ENCODE measurements at regions not wholly inside any gene's neighbourhood (a gene's known extent, or its start where the extent isn't known, plus 50 kb on each side); places are given as distances from the start of the nearest gene placed in this dataset.

DNA sequence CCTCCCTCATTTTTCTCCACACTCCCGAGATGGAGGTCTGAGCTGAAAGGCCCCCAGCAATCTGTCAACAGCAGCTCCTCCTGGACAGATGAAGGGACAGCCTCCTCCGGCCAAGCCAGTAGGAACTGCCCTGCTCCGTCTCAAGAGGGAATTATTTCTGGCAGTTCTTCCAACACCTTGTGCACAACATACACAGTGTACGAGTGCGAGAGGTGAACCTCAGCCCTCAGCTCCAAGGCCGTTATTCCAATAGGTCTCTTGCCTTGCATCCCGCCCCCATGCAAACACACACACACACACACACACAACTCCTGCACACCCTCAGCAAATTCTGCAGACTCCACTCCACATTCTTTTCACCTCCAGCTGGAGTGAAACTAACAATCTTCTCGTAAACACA, 181.7 kb upstream of the FAR2 start:
- no peak overlapping the region for H3K9ac ChIP-seq (ENCODE audit: low read length)
- no peaks in the 10 kb centered on the region for H3K79me2 ChIP-seq (ENCODE audit: insufficient read depth, low read length)
- H3K27me3 ChIP-seq (ENCODE audit: insufficient read depth, low read length): no peaks in the 10 kb centered on the region
- no peaks in the 10 kb centered on the region for H3F3A ChIP-seq (ENCODE audit: insufficient read depth, low read length)
- no peaks in the 10 kb centered on the region for H3K36me3 ChIP-seq (ENCODE audit: insufficient read depth, low read length)
- no peaks in the 10 kb centered on the region for H3K9me3 ChIP-seq (ENCODE audit: low read length)
- H3K4me3 ChIP-seq (ENCODE audit: low read depth, low read length, poor library complexity, severe bottlenecking): no peak overlapping the region
- H3K4me1 ChIP-seq (ENCODE audit: insufficient read depth, low read length, severe bottlenecking): no peaks in the 10 kb centered on the region
- no peaks in the 10 kb centered on the region for H3K9me2 ChIP-seq (ENCODE audit: low read depth, low read length)
- TF ChIP-seq, protein P1, sequence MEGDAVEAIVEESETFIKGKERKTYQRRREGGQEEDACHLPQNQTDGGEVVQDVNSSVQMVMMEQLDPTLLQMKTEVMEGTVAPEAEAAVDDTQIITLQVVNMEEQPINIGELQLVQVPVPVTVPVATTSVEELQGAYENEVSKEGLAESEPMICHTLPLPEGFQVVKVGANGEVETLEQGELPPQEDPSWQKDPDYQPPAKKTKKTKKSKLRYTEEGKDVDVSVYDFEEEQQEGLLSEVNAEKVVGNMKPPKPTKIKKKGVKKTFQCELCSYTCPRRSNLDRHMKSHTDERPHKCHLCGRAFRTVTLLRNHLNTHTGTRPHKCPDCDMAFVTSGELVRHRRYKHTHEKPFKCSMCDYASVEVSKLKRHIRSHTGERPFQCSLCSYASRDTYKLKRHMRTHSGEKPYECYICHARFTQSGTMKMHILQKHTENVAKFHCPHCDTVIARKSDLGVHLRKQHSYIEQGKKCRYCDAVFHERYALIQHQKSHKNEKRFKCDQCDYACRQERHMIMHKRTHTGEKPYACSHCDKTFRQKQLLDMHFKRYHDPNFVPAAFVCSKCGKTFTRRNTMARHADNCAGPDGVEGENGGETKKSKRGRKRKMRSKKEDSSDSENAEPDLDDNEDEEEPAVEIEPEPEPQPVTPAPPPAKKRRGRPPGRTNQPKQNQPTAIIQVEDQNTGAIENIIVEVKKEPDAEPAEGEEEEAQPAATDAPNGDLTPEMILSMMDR (IDR thresholded peaks at IDR 0.05; ENCODE audit: low read length): no peak
- no peak for TF ChIP-seq EZH2 (IDR thresholded peaks at IDR 0.05; ENCODE audit: borderline replicate concordance, low read length)
- no peaks in the 10 kb centered on the region for H4K20me1 ChIP-seq (ENCODE audit: insufficient read depth, low read length)
- no peak overlapping the region for H2AFZ ChIP-seq (ENCODE audit: low read length)
- no peak overlapping the region for H3K4me2 ChIP-seq (ENCODE audit: low read length)
- H3K27ac ChIP-seq (ENCODE audit: low read depth, low read length, poor library complexity, severe bottlenecking): no peak overlapping the region

DNA sequence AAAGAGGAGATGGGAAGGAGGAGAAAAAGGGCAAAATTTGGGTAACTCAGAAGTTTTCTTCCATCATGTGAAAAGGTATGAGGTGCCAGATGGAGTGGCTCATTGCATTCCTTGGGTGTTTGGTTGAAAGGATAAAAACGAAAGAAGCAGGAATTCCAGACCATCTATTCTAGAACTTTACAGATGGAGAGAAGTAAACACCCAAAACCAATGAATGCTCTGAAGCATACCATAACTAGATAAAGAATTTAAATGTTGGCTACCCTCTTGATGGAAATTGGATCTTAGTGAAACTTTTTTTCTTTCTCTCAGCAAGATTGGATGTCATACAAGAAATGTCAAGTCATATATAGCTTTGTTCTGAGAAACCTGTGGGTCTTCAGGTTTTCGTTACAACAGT, 175.6 kb upstream of the FAR2 start:
- H3F3A ChIP-seq (ENCODE audit: insufficient read depth, low read length): no peaks in the 10 kb centered on the region
- H3K27me3 ChIP-seq (ENCODE audit: insufficient read depth, low read length): no peaks in the 10 kb centered on the region
- no peak overlapping the region for H2AFZ ChIP-seq (ENCODE audit: low read length)
- H3K9ac ChIP-seq (ENCODE audit: low read length): no peak overlapping the region
- H3K27ac ChIP-seq (ENCODE audit: low read depth, low read length, poor library complexity, severe bottlenecking): no peak overlapping the region
- H3K4me2 ChIP-seq (ENCODE audit: low read length): no peak overlapping the region
- no peaks in the 10 kb centered on the region for H3K9me2 ChIP-seq (ENCODE audit: low read depth, low read length)
- no peaks in the 10 kb centered on the region for H3K9me3 ChIP-seq (ENCODE audit: low read length)
- H3K79me2 ChIP-seq (ENCODE audit: insufficient read depth, low read length): no peaks in the 10 kb centered on the region
- no peak overlapping the region for H3K4me3 ChIP-seq (ENCODE audit: low read depth, low read length, poor library complexity, severe bottlenecking)
- no peaks in the 10 kb centered on the region for H4K20me1 ChIP-seq (ENCODE audit: insufficient read depth, low read length)
- no peak for TF ChIP-seq EZH2 (IDR thresholded peaks at IDR 0.05; ENCODE audit: borderline replicate concordance, low read length)
- TF ChIP-seq, protein P1 (IDR thresholded peaks at IDR 0.05; ENCODE audit: low read length): no peak
- no peaks in the 10 kb centered on the region for H3K36me3 ChIP-seq (ENCODE audit: insufficient read depth, low read length)
- no peaks in the 10 kb centered on the region for H3K4me1 ChIP-seq (ENCODE audit: insufficient read depth, low read length, severe bottlenecking)

DNA sequence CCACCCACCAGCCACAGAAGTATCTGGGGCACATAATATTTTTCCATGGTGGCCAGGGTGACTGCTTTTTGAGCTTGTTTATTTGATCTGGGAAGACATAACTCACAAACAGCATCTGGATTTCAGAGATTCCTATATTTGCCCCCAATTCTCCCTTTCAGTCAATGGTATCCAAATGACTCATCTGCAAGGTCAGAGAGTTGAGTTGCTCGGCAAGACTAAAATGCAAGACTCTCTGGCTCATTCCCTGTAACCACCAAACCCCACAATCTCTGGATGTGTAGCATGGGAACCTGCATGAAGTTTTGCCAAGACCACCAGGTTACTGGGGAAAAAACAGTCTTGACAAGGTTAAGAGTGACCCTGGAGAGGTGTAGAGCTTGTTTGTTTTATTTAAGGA, 174.9 kb upstream of the FAR2 start:
- H3K9ac ChIP-seq (ENCODE audit: low read length): no peak overlapping the region
- H2AFZ ChIP-seq (ENCODE audit: low read length): no peak overlapping the region
- no peaks in the 10 kb centered on the region for H3K4me1 ChIP-seq (ENCODE audit: insufficient read depth, low read length, severe bottlenecking)
- no peaks in the 10 kb centered on the region for H3K27me3 ChIP-seq (ENCODE audit: insufficient read depth, low read length)
- no peaks in the 10 kb centered on the region for H3K79me2 ChIP-seq (ENCODE audit: insufficient read depth, low read length)
- no peak overlapping the region for H3K4me2 ChIP-seq (ENCODE audit: low read length)
- no peaks in the 10 kb centered on the region for H3K9me2 ChIP-seq (ENCODE audit: low read depth, low read length)
- no peaks in the 10 kb centered on the region for H4K20me1 ChIP-seq (ENCODE audit: insufficient read depth, low read length)
- H3K4me3 ChIP-seq (ENCODE audit: low read depth, low read length, poor library complexity, severe bottlenecking): no peak overlapping the region
- no peak overlapping the region for H3K27ac ChIP-seq (ENCODE audit: low read depth, low read length, poor library complexity, severe bottlenecking)
- no peaks in the 10 kb centered on the region for H3K36me3 ChIP-seq (ENCODE audit: insufficient read depth, low read length)
- no peaks in the 10 kb centered on the region for H3K9me3 ChIP-seq (ENCODE audit: low read length)
- no peak for TF ChIP-seq EZH2 (IDR thresholded peaks at IDR 0.05; ENCODE audit: borderline replicate concordance, low read length)
- TF ChIP-seq, protein P1 (IDR thresholded peaks at IDR 0.05; ENCODE audit: low read length): no peak
- H3F3A ChIP-seq (ENCODE audit: insufficient read depth, low read length): no peaks in the 10 kb centered on the region
